ENCODE measurements at regions not wholly inside any gene's neighbourhood (a gene's known extent, or its start where the extent isn't known, plus 50 kb on each side); places are given as distances from the start of the nearest gene placed in this dataset.

GRCh38 chr3:150306906-150307305, 101.2 kb upstream of the TSC22D2 start:
- H3K27ac ChIP-seq: no peak overlapping the region
- H3K4me3 ChIP-seq: no peak overlapping the region
- TF ChIP-seq POLR2A (IDR thresholded peaks at IDR 0.05) (no peak), POLR2AphosphoS5 (IDR thresholded peaks at IDR 0.05) (no peak), CTCF (IDR thresholded peaks at IDR 0.05) (no peak)
- H3K4me1 ChIP-seq (replicated peaks): no peaks in the 10 kb centered on the region
- no peaks in the 10 kb centered on the region for H3K27me3 ChIP-seq (replicated peaks; ENCODE audit: insufficient read depth)
- no peaks in the 10 kb centered on the region for H3K36me3 ChIP-seq
- 85% methylated on average over 5 of the region's 5 CpGs for WGBS
- intact Hi-C loops (cut with DNase I): no loop called here
- no peaks in the 10 kb centered on the region for H3K9me3 ChIP-seq
- DNase-seq (ENCODE audit: low spot score): no peak

- no peaks in the 10 kb centered on the region for H3K9me3 ChIP-seq
- no peaks in the 10 kb centered on the region for H3K27me3 ChIP-seq (replicated peaks; ENCODE audit: insufficient read depth)
- H3K4me3 ChIP-seq: no peak overlapping the region
- H3K4me1 ChIP-seq (replicated peaks): no peaks in the 10 kb centered on the region
- H3K36me3 ChIP-seq: no peaks in the 10 kb centered on the region
- WGBS: 72% methylated on average over 3 of the region's 3 CpGs
- no peak overlapping the region for H3K27ac ChIP-seq
- intact Hi-C loops (cut with DNase I): no loop called here
- no peak for TF ChIP-seq POLR2AphosphoS5 (IDR thresholded peaks at IDR 0.05)
- TF ChIP-seq CTCF (IDR thresholded peaks at IDR 0.05): no peak
- no peak for TF ChIP-seq POLR2A (IDR thresholded peaks at IDR 0.05)
- no peak for DNase-seq (ENCODE audit: low spot score)
Observed at GRCh38 chr3:150306083-150306482, 102.0 kb upstream of the TSC22D2 start.

DNA sequence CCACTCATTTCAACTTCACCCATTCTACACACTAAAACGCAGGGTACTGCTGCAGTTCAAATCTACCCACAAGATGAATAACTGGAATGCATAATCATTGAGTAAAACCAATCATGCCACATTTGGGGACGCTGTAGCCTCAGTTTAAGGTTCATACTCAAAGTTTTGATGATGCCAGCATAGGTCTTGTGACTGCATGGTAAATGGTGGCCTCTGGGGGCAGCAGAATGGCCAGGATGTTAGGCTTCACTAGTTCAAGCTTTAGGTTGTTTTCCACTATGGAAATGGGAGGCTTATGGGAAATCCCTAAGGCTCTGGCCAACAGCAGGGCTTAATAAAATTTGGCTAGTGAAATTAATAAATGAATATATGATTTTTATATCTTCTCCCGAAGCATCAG, 104.3 kb upstream of the TSC22D2 start:
- no peaks in the 10 kb centered on the region for H3K9me3 ChIP-seq
- intact Hi-C loops (cut with DNase I): no loop called here
- no peak overlapping the region for H3K27ac ChIP-seq
- no peaks in the 10 kb centered on the region for H3K4me1 ChIP-seq (replicated peaks)
- no peaks in the 10 kb centered on the region for H3K36me3 ChIP-seq
- TF ChIP-seq POLR2A (IDR thresholded peaks at IDR 0.05): no peak
- no peak for TF ChIP-seq CTCF (IDR thresholded peaks at IDR 0.05)
- TF ChIP-seq POLR2AphosphoS5 (IDR thresholded peaks at IDR 0.05): no peak
- no peaks in the 10 kb centered on the region for H3K27me3 ChIP-seq (replicated peaks; ENCODE audit: insufficient read depth)
- no peak for DNase-seq (ENCODE audit: low spot score)
- 80% methylated on average over 3 of the region's 3 CpGs for WGBS
- H3K4me3 ChIP-seq: no peak overlapping the region

GRCh38 chr3:150302246-150302645, 105.9 kb upstream of the TSC22D2 start:
- Histone ChIP-seq H3K27ac (no peak overlapping the region), H3K36me3 (no peaks in the 10 kb centered on the region), H3K4me1 (replicated peaks) (no peaks in the 10 kb centered on the region), H3K9me3 (no peaks in the 10 kb centered on the region), H3K4me3 (no peak overlapping the region), H3K27me3 (replicated peaks; ENCODE audit: insufficient read depth) (no peaks in the 10 kb centered on the region)
- DNase-seq (ENCODE audit: low spot score): no peak
- intact Hi-C loops (cut with DNase I): no loop called here
- TF ChIP-seq POLR2AphosphoS5 (IDR thresholded peaks at IDR 0.05) (no peak), POLR2A (IDR thresholded peaks at IDR 0.05) (no peak), CTCF (IDR thresholded peaks at IDR 0.05) (no peak)

DNA sequence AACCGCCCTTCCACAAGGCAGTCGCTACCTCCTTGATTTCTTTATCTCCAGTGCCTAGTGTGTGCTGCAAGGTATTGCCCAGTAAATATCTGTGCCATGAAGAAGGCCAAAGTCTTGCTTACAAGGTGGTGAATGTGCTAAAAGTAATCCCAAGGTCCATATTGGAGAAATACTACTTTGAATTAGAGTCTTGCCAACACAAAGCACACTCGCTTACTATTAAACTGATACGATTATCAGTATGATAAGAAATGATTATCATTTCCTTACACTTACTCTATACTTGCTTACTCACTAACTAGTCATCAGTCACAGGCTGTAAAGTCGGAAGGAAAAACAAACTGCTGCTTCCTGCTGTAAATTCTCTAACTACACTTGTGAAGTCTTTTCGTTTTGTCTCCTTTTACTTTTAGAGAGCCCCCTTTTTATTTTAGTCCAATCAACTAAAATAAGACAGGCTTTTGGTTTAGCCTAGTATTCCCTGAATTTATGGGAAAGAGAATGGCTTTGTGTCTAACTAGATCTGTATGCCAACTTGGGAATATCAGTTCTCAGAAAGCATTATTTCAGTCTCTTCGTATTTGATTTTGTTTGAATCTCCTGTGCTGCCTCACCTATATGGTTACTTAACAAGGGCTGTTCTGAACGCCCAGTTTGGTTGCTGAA, 107.1 kb upstream of the TSC22D2 start:
- intact Hi-C loops (cut with DNase I): no loop called here
- TF ChIP-seq POLR2AphosphoS5 (IDR thresholded peaks at IDR 0.05) (no peak), CTCF (IDR thresholded peaks at IDR 0.05) (no peak), POLR2A (IDR thresholded peaks at IDR 0.05) (no peak)

More for the DNA sequence above, 107.1 kb upstream of the TSC22D2 start:
- Histone ChIP-seq H3K36me3 (no peaks in the 10 kb centered on the region), H3K4me3 (no peak overlapping the region), H3K4me1 (replicated peaks) (no peaks in the 10 kb centered on the region), H3K9me3 (no peaks in the 10 kb centered on the region), H3K27me3 (replicated peaks; ENCODE audit: insufficient read depth) (no peaks in the 10 kb centered on the region), H3K27ac (no peak overlapping the region)
- WGBS: 67% methylated on average over 8 of the region's 8 CpGs
- DNase-seq (ENCODE audit: low spot score): no peak
